C4-2B (cell line): ENCODE measurements at regions not wholly inside any gene's neighbourhood (a gene's known extent, or its start where the extent isn't known, plus 50 kb on each side); places are given as distances from the start of the nearest gene placed in this dataset.

Experiments
- ZFX ChIP-seq: fragments of 450-650 bp; IDR thresholded peaks from 2 replicates; pipeline ENCODE4 v1.6.1; 2017
- TF ChIP-seq, protein P1 (sequence below): fragments of 450-650 bp; conservative IDR thresholded peaks from 2 replicates; pipeline ENCODE4 v1.5.1; 2017; ENCODE audit warnings: mild to moderate bottlenecking

DNA sequence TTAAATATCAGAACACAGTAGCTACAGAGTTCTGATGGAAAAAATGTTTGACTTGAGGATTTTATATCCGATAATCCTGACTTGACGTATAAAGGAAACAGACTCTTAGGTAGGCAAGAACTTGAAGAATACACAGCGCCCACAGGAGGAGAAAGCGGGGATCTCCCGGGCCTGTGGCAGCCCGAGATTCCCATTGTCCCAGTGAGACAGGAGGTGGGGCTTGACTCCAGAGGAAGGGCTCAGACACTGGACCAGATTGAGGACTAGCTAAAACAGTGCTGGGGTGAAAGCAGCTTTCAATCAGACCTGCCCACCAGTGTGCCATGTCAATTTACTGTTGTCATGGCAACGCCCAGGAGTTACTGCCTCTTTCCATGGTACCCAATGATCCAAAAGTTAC lies 51.1 kb upstream of the C14orf180 start:
- TF ChIP-seq, protein P1, sequence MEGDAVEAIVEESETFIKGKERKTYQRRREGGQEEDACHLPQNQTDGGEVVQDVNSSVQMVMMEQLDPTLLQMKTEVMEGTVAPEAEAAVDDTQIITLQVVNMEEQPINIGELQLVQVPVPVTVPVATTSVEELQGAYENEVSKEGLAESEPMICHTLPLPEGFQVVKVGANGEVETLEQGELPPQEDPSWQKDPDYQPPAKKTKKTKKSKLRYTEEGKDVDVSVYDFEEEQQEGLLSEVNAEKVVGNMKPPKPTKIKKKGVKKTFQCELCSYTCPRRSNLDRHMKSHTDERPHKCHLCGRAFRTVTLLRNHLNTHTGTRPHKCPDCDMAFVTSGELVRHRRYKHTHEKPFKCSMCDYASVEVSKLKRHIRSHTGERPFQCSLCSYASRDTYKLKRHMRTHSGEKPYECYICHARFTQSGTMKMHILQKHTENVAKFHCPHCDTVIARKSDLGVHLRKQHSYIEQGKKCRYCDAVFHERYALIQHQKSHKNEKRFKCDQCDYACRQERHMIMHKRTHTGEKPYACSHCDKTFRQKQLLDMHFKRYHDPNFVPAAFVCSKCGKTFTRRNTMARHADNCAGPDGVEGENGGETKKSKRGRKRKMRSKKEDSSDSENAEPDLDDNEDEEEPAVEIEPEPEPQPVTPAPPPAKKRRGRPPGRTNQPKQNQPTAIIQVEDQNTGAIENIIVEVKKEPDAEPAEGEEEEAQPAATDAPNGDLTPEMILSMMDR, result no peak
- no peak for TF ChIP-seq ZFX
